Limb (tissue), 2 donors: ENCODE measurements at regions not wholly inside any gene's neighbourhood (a gene's known extent, or its start where the extent isn't known, plus 50 kb on each side); places are given as distances from the start of the nearest gene placed in this dataset.
"Not testable (repeated sequence)": the region's sequence is repeated elsewhere in the genome, so short reads cannot be mapped to it uniquely, and the experiment has no call there.

Source experiments
- DNase-seq, 2 donors: peaks; one replicate each; pipeline ENCODE4 v3.0.0-alpha.2; 2016; ENCODE audit errors: extremely low spot score in 2 of 2

- DNase-seq, result no peak
Measured at GRCh38 chr17:33561569-33562334, 268.7 kb upstream of the ASIC2 start.

GRCh38 chr17:33562792-33563191 lies 269.7 kb upstream of the ASIC2 start:
- DNase-seq, result no peak

- DNase-seq, result no peak
Measured at GRCh38 chr17:33564146-33564545, 271.1 kb upstream of the ASIC2 start.

- DNase-seq, result no peak
Measured at GRCh38 chr17:33567223-33567622, 274.1 kb upstream of the ASIC2 start.

- peak; percentile 9 to 32 for DNase-seq
Measured at GRCh38 chr17:33572615-33573014, 279.5 kb upstream of the ASIC2 start.

- DNase-seq, result no peak
Measured at GRCh38 chr17:33574942-33575445, 281.9 kb upstream of the ASIC2 start.

- not testable (repeated sequence) for DNase-seq
Measured at GRCh38 chr17:33579740-33580139, 286.6 kb upstream of the ASIC2 start.

GRCh38 chr17:33580215-33580614 lies 287.1 kb upstream of the ASIC2 start:
- no peak for DNase-seq

- no peak for DNase-seq
Measured at GRCh38 chr17:33582661-33583060, 289.6 kb upstream of the ASIC2 start.

GRCh38 chr17:33583518-33584417 lies 290.7 kb upstream of the ASIC2 start:
- no peak for DNase-seq

GRCh38 chr17:33593991-33594390 lies 300.9 kb upstream of the ASIC2 start:
- no peak for DNase-seq

- DNase-seq, result no peak
Measured at GRCh38 chr17:33595828-33596227, 302.7 kb upstream of the ASIC2 start.

- DNase-seq, result no peak
Measured at GRCh38 chr17:33596899-33597298, 303.8 kb upstream of the ASIC2 start.

GRCh38 chr17:33598797-33599196 lies 305.7 kb upstream of the ASIC2 start:
- DNase-seq, result no peak

GRCh38 chr17:33602981-33603380 lies 309.9 kb upstream of the ASIC2 start:
- DNase-seq, result peak in 1 of 2 donors; percentile 47

GRCh38 chr17:33603789-33604188 lies 310.7 kb upstream of the ASIC2 start:
- DNase-seq, result no peak

- DNase-seq, result no peak
Measured at GRCh38 chr17:33611532-33611931, 318.4 kb upstream of the ASIC2 start.

GRCh38 chr17:33615861-33616260 lies 322.8 kb upstream of the ASIC2 start:
- DNase-seq, result no peak

GRCh38 chr17:33623841-33624240 lies 330.7 kb upstream of the ASIC2 start:
- no peak for DNase-seq

GRCh38 chr17:33628500-33629346 lies 335.6 kb upstream of the ASIC2 start:
- DNase-seq, result no peak

- no peak for DNase-seq
Measured at GRCh38 chr17:33633446-33633845, 340.4 kb upstream of the ASIC2 start.
